ENCODE measurements at regions not wholly inside any gene's neighbourhood (a gene's known extent, or its start where the extent isn't known, plus 50 kb on each side); places are given as distances from the start of the nearest gene placed in this dataset.
A peak's percentile ranks its signal among the peaks of the same experiment; 100 is the strongest.

DNA sequence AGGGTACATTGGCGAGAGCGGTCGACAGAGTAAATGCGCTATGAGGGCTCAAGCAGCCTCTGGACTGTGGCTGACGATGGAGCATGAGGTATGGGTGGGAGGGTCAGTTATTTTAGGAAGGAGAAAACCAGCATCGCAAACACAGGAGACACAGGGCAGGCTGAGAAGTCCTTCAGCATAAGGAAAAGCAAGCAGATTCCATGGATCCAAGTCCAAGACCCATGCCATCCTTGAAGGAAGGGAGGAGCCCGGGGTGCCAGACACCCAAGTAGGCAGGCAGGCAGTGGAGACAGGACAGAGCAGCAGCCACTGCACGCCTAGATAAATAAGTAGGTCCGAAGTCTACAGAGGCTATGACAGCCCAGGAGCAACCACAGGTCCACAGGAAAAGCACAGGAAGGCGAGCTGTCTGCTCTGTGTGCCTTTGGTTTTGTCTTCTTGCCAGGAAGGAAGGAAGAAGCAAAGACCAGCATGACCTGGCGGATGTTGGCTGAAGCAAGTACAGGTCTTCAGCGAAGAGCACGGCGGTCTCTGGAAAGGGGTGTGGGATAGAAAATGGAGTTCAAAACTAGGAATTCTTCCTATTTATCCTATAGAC, 76.4 kb upstream of the SLC45A1 start:
- DNase-seq (ENCODE audit: low spot score): no peak
- Mint-ChIP-seq H3K9me3 (ENCODE audit: unreplicated experiment) (no peaks in the 10 kb centered on the region), H3K4me1 (ENCODE audit: unreplicated experiment) (peaks cover 24% of the 10 kb centered on the region), H3K27me3 (ENCODE audit: unreplicated experiment) (peaks cover 4% of the 10 kb centered on the region), H3K27ac (ENCODE audit: unreplicated experiment) (peak overlapping the region; percentile 72), H3K36me3 (ENCODE audit: low read depth, unreplicated experiment) (peaks cover 6% of the 10 kb centered on the region), H3K4me3 (ENCODE audit: unreplicated experiment) (no peak overlapping the region)
- TF ChIP-seq, protein P1, sequence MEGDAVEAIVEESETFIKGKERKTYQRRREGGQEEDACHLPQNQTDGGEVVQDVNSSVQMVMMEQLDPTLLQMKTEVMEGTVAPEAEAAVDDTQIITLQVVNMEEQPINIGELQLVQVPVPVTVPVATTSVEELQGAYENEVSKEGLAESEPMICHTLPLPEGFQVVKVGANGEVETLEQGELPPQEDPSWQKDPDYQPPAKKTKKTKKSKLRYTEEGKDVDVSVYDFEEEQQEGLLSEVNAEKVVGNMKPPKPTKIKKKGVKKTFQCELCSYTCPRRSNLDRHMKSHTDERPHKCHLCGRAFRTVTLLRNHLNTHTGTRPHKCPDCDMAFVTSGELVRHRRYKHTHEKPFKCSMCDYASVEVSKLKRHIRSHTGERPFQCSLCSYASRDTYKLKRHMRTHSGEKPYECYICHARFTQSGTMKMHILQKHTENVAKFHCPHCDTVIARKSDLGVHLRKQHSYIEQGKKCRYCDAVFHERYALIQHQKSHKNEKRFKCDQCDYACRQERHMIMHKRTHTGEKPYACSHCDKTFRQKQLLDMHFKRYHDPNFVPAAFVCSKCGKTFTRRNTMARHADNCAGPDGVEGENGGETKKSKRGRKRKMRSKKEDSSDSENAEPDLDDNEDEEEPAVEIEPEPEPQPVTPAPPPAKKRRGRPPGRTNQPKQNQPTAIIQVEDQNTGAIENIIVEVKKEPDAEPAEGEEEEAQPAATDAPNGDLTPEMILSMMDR (IDR thresholded peaks at IDR 0.05; ENCODE audit: unreplicated experiment): no peak

DNA sequence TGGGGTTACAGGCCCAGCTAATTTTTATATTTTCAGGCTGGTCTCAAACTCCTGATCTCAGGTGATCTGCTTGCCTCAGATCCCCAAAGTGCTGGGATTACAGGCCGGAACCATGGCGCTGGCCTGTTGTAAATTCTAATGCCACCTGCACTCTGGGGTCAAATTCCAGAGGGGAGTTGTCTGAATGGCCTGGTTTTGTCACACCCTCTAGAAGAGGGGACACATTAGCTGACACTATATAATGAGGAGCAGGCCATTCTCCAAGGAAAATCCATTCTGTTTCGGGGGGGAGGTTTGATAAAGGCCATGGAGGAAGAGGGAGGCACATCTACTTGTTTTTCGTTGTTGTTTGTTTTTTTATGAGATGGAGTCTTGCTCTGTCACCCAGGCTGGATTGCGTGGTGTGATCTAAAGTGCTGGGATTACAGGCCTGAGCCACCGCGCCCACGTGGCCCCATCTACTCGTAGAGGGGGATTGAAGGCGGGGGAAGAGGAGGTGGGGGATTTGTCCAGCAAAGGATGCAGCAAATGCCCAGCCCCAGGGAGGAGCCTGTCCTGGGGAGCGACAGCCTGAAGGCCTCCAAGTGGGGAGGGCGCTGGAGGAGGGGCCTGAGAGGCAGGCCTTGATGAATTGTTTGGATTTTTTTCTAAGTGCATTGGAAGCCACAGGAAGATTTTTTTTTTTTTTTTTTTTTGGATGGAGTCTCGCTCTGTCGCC, 78.4 kb upstream of the SLC45A1 start:
- TF ChIP-seq, protein P1 (IDR thresholded peaks at IDR 0.05; ENCODE audit: unreplicated experiment): no peak
- Mint-ChIP-seq H3K27ac (ENCODE audit: unreplicated experiment) (peak overlapping the region; percentile 52), H3K4me1 (ENCODE audit: unreplicated experiment) (peaks cover 24% of the 10 kb centered on the region), H3K27me3 (ENCODE audit: unreplicated experiment) (peaks cover 8% of the 10 kb centered on the region), H3K9me3 (ENCODE audit: unreplicated experiment) (no peaks in the 10 kb centered on the region), H3K4me3 (ENCODE audit: unreplicated experiment) (no peak overlapping the region), H3K36me3 (ENCODE audit: low read depth, unreplicated experiment) (peaks cover 6% of the 10 kb centered on the region)
- no peak for DNase-seq (ENCODE audit: low spot score)

DNA sequence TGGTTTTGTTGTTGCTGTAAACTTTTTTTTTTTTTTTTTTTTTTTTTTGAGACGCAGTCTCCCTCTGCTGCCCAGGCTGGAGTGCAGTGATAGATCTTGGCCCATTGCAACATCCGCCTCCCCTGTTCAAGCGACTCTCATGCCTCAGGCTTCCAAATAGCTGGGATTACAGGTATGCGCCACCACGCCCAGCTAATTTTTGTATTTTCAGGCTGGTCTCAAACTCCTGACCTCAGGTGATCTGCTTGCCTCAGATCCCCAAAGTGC, 78.9 kb upstream of the SLC45A1 start:
- H3K27ac Mint-ChIP-seq (ENCODE audit: unreplicated experiment): no peak overlapping the region
- no peak for DNase-seq (ENCODE audit: low spot score)

DNA sequence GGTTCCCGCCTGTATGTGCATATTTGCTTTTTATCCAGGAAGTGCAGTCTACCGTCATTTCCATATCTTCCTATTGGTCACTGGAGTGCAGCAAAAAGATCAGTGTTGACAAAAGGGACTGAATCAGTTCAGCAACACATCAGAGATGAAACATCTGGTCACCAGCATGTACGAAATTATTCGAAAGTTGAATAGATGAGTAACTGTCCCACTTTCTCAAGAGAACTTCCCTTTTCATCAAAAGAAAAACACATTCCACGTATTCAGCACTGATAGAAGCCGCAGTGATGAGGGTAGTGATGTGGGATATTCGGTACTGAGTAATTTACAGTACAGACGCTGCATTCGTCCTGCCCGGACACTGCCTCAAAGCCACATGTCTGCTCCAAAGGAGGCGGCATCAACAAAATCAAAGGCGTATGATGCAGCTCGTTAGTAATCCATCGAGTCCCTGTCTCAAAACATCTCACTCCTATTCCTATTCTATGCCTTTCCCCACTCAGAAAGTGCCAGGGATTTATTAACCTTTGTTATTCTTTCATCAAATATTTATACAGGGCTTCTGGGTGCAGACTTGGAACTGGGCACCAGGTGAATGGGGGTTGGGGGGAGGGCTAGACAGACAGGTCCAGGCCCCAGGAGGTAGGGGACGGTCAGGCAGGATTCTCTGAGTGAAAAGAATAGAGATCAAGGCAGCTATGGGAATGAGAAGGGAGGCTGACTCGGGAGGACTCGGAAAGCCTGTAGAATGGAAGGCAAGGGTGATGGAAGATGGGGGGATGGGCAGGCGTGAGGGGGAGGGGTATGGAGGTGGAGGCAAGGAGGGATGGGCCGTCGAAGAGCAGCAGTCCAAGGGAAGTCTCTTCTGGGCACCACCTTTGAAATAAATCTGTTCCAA, 79.5 kb upstream of the SLC45A1 start:
- no peaks in the 10 kb centered on the region for H3K9me3 Mint-ChIP-seq (ENCODE audit: unreplicated experiment)
- peaks cover 24% of the 10 kb centered on the region for H3K4me1 Mint-ChIP-seq (ENCODE audit: unreplicated experiment)
- H3K36me3 Mint-ChIP-seq (ENCODE audit: low read depth, unreplicated experiment): peaks cover 6% of the 10 kb centered on the region
- TF ChIP-seq, protein P1 (IDR thresholded peaks at IDR 0.05; ENCODE audit: unreplicated experiment): no peak
- H3K27me3 Mint-ChIP-seq (ENCODE audit: unreplicated experiment): peaks cover 8% of the 10 kb centered on the region
- H3K27ac Mint-ChIP-seq (ENCODE audit: unreplicated experiment): no peak overlapping the region
- no peak for DNase-seq (ENCODE audit: low spot score)
- no peak overlapping the region for H3K4me3 Mint-ChIP-seq (ENCODE audit: unreplicated experiment)

More for the DNA sequence above, 78.9 kb upstream of the SLC45A1 start:
- peaks cover 6% of the 10 kb centered on the region for H3K36me3 Mint-ChIP-seq (ENCODE audit: low read depth, unreplicated experiment)
- no peak overlapping the region for H3K4me3 Mint-ChIP-seq (ENCODE audit: unreplicated experiment)
- peaks cover 8% of the 10 kb centered on the region for H3K27me3 Mint-ChIP-seq (ENCODE audit: unreplicated experiment)
- no peaks in the 10 kb centered on the region for H3K9me3 Mint-ChIP-seq (ENCODE audit: unreplicated experiment)
- TF ChIP-seq, protein P1 (IDR thresholded peaks at IDR 0.05; ENCODE audit: unreplicated experiment): no peak
- H3K4me1 Mint-ChIP-seq (ENCODE audit: unreplicated experiment): peaks cover 24% of the 10 kb centered on the region

All from endothelial cell (in vitro differentiated cells).